HFFc6 (cell line): ENCODE measurements at regions not wholly inside any gene's neighbourhood (a gene's known extent, or its start where the extent isn't known, plus 50 kb on each side); places are given as distances from the start of the nearest gene placed in this dataset.
"Not testable (repeated sequence)": the region's sequence is repeated elsewhere in the genome, so short reads cannot be mapped to it uniquely, and the experiment has no call there.

Experiments used
- DNase-seq: peaks from one replicate; pipeline ENCODE4 v3.0.0-alpha.2; 2018
- H3K27ac Mint-ChIP-seq: 2 replicates; pipeline ENCODE4 v1.8.0; 2020; ENCODE audit warnings: mild to moderate bottlenecking, mixed read lengths
- H3K27me3 Mint-ChIP-seq: 2 replicates; pipeline ENCODE4 v1.8.0; 2021; ENCODE audit warnings: mild to moderate bottlenecking, moderate library complexity, mixed read lengths; ENCODE audit not compliant: insufficient read depth
- H3K36me3 Mint-ChIP-seq: 2 replicates; pipeline ENCODE4 v1.8.0; 2021; ENCODE audit warnings: low read depth, mixed read lengths
- H3K4me1 Mint-ChIP-seq: 2 replicates; pipeline ENCODE4 v1.8.0; 2020; ENCODE audit warnings: low read depth, mixed read lengths
- H3K4me3 Mint-ChIP-seq: 2 replicates; pipeline ENCODE4 v1.8.0; 2020; ENCODE audit warnings: mild to moderate bottlenecking, moderate library complexity, mixed read lengths
- H3K9me3 Mint-ChIP-seq: 2 replicates; pipeline ENCODE4 v1.8.0; 2020; ENCODE audit warnings: mild to moderate bottlenecking, mixed read lengths
- CTCF ChIP-seq: fragments of 200-600 bp; sonication (generic); IDR thresholded peaks from 2 replicates; pipeline ENCODE4 v1.5.0; 2021; ENCODE audit warnings: antibody characterized with exemption, mild to moderate bottlenecking

DNA sequence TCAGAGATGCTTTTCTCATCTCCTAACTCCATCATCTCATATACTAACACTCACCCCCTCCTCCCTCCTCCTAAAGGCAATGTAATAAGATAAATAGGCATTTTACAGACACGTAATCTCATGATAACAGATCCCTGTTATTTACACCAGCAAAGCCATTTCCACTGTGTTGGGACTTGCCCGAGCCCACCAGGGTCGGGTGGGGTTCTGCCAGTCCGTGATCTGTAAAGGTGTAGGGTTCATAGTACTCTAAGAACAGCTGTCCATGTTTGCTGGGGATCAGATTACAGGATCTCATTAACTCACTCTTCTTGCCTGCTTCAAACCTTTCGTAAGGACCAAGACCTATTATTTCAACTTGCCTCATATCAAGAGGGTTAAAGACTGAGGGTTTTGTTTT lies 172.4 kb downstream of the FZD1 start:
- no peak for TF ChIP-seq CTCF
- Mint-ChIP-seq H3K27ac (no peak overlapping the region), H3K36me3 (no peaks in the 10 kb centered on the region), H3K4me1 (no peaks in the 10 kb centered on the region), H3K4me3 (no peak overlapping the region), H3K27me3 (no peaks in the 10 kb centered on the region; the same call in 1 of the 2 replicates), H3K9me3 (peaks cover 5% of the 10 kb centered on the region)
- no peak for DNase-seq

DNA sequence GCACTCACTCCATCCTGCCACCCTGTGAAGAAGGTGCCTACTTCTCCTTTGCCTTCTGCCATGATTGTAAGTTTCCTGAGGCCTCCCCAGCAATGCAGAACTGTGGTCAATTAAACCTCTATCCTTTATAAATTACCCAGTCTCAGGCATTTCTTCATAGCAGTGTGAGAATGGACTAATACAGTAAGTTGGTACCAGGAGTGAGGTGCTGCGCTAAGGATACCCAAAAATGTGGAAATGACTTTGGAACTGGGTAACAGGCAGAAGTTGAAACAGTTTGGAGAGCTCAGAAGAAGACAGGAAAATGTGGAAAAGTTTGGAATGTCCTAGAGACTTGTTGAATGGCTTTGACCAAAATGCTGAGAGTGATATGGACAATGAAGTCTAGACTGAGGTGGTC lies 176.0 kb downstream of the FZD1 start:
- H3K9me3 Mint-ChIP-seq, DNase-seq, H3K27ac Mint-ChIP-seq, H3K4me3 Mint-ChIP-seq, H3K27me3 Mint-ChIP-seq, H3K4me1 Mint-ChIP-seq, H3K36me3 Mint-ChIP-seq: not testable (repeated sequence)

DNA sequence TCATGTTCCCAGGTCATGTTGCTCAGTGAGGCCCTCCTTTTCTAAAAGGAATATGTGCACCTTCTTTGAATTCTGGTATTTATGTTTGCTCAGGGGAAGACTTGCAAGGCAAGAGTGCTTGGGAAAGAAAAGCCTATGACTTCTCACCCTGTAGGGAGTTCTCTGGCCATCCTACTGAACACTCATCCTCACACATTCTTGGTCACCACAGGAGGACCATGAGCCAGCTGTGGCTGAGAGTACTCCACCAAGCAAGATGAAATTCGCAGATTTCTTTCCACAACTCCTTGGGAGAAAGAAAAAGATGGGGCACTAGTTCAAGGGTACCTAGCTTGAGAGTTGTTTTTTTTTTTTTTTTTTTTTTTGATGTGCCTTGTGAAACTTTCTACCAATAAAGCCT lies 179.6 kb downstream of the FZD1 start:
- no peak overlapping the region for H3K4me3 Mint-ChIP-seq
- H3K27me3 Mint-ChIP-seq, result peaks cover 4% of the 10 kb centered on the region; the same call in 1 of the 2 replicates
- no peaks in the 10 kb centered on the region for H3K4me1 Mint-ChIP-seq
- no peak overlapping the region for H3K27ac Mint-ChIP-seq
- H3K36me3 Mint-ChIP-seq, result no peaks in the 10 kb centered on the region
- peaks cover 5% of the 10 kb centered on the region for H3K9me3 Mint-ChIP-seq
- no peak for TF ChIP-seq CTCF
- no peak for DNase-seq

GRCh38 chr7:91446819-91447218 lies 182.6 kb downstream of the FZD1 start:
- Mint-ChIP-seq H3K36me3 (no peaks in the 10 kb centered on the region), H3K4me3 (no peak overlapping the region), H3K27me3 (peaks cover 9% of the 10 kb centered on the region), H3K27ac (no peak overlapping the region), H3K9me3 (no peaks in the 10 kb centered on the region), H3K4me1 (no peaks in the 10 kb centered on the region)
- no peak for DNase-seq
- TF ChIP-seq CTCF, result no peak

- TF ChIP-seq CTCF, result no peak
- no peak overlapping the region for H3K4me3 Mint-ChIP-seq
- no peaks in the 10 kb centered on the region for H3K36me3 Mint-ChIP-seq
These were observed 191.2 kb downstream of the FZD1 start for GRCh38 chr7:91455411-91455810.

DNA sequence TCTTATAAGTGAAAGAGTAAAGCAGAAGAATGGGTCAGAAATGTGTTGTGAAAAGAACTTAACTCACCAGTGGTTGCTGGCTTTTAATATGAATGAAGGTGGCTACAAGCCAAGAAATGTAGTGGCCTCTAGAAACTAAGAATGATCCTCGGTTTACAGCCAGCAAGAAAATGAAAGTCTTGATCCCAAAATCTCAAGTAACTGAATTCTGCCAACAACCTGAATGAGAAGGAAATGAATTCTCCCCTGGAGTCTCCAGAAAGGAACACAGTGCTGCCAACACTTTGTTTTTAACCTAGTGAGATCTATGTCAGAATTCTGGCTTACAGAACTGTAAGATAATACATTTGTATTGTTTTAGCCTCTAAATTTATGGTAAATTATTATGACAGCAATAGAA lies 193.0 kb downstream of the FZD1 start:
- Mint-ChIP-seq H3K27me3 (peaks cover under 1% of the 10 kb centered on the region; the same call in 1 of the 2 replicates), H3K27ac (no peak overlapping the region), H3K4me3 (no peak overlapping the region), H3K9me3 (peaks cover 16% of the 10 kb centered on the region; the same call in 1 of the 2 replicates), H3K36me3 (no peaks in the 10 kb centered on the region), H3K4me1 (no peaks in the 10 kb centered on the region)
- no peak for TF ChIP-seq CTCF
- no peak for DNase-seq

More at GRCh38 chr7:91455411-91455810, 191.2 kb downstream of the FZD1 start:
- no peak overlapping the region for H3K27ac Mint-ChIP-seq
- peaks cover 16% of the 10 kb centered on the region; the same call in 1 of the 2 replicates for H3K9me3 Mint-ChIP-seq
- no peak for DNase-seq
- peaks cover 2% of the 10 kb centered on the region; the same call in 1 of the 2 replicates for H3K27me3 Mint-ChIP-seq
- H3K4me1 Mint-ChIP-seq, result no peaks in the 10 kb centered on the region
